H54 (cell line): ENCODE measurements at regions not wholly inside any gene's neighbourhood (a gene's known extent, or its start where the extent isn't known, plus 50 kb on each side); places are given as distances from the start of the nearest gene placed in this dataset.
"Not testable (repeated sequence)": the region's sequence is repeated elsewhere in the genome, so short reads cannot be mapped to it uniquely, and the experiment has no call there.

Experiments used
- DNase-seq: peaks from one replicate; pipeline ENCODE4 v3.0.0; 2011; ENCODE audit warnings: low spot score, mixed read lengths; ENCODE audit not compliant: insufficient read length
- FAIRE-seq: peaks from 3 replicates; lab custom pipeline; 2011; peaks lifted over from hg19 to GRCh38; lab: Jason Lieb, UNC
- POLR2A ChIP-seq: IDR thresholded peaks from 2 replicates; pipeline ENCODE4 v1.6.1; 2011; ENCODE audit warnings: low read depth, mild to moderate bottlenecking, low read length

DNA sequence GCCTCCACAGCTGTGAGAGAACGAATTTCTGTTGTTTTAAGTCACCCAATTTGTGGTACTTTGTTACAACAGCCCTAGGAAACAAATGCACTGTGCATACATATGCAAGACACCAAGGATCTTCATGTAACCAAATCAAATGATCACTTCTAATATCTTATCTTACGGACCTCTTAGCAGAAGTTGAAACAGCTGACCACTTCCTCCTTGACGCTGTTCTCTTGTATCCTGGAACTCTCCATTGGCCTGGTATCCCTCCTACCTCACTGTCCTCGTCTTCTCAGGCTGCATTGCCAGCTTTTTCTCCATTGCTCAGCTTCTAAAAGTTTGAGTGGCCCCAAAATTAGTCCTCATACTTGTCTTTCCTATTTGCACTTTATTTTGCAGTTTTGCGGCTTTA is 200.4 kb downstream of the DLEU7 start:
- no peak for TF ChIP-seq POLR2A
- FAIRE-seq = no peak
- no peak for DNase-seq

- no peak for TF ChIP-seq POLR2A
- FAIRE-seq (no peak), DNase-seq (no peak)
These were observed 199.2 kb downstream of the DLEU7 start for GRCh38 chr13:50644081-50644871.

DNA sequence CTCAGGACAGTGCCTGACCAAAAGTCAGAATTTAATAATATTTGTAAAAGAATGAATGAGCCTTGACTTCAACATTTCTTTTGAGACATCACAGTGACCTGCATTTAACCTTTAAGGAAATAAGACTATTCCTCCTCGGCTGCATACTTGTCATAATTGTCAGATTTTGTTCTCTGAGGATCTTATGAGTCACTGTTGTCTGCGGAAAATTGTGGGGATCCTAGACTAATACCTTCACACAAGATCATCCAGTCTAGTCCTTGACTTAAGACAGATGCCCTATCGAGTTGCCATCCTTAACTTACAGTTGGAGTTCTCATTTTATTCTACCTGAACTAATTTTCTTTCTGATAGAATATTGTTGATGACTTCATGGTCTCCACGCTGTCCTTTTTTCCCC is 198.4 kb downstream of the DLEU7 start:
- TF ChIP-seq POLR2A = no peak
- FAIRE-seq (no peak), DNase-seq (no peak)

- FAIRE-seq (no peak), DNase-seq (no peak)
- no peak for TF ChIP-seq POLR2A
These were observed 197.4 kb downstream of the DLEU7 start for GRCh38 chr13:50646070-50646469.

- TF ChIP-seq POLR2A = no peak
- DNase-seq = no peak
- FAIRE-seq = no peak
These were observed 194.3 kb downstream of the DLEU7 start for GRCh38 chr13:50649211-50649610.

DNA sequence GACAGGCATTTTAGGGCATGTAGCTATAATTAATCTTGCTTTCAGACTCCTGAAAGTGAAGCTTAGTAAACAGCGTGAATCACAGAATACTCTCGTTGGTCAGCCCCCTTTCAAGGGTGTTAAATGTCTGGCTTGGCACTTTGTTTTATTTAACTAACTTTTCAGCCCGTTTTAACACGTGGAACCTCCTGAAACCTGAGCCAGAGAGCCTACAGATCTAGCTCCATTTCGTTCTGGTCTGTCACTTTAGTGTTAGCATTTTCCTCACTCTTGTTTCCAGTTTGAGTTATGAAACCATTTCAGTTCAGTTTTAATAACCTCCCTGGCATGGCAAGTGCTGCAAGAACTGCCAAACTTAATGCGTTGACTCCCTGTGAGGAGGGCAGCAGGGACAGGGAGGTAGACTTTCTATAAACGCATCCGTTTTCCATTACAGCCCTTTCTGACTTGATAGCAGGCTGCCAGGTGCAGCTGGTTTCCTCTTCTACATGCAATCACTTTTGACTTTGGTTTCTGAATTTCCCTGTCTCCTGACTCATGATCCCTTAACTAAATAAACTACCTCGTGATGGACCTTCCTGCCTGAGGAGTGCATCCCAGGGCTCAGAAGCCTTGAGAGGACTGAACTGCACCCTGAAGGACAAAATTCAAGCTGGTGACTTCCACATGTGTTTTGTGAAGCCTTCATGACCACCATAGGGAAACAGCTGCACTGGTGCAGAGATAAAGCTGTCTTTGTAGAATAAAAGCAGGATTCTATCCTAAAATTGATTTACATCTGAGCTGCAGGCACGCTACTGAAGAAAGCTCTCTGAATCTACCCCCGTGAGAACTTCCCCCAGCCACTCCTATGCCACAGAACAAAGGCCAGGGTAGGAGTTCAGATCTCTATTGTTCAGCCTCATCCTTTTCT is 192.6 kb downstream of the DLEU7 start:
- TF ChIP-seq POLR2A = no peak
- no peak for DNase-seq
- FAIRE-seq = no peak

DNA sequence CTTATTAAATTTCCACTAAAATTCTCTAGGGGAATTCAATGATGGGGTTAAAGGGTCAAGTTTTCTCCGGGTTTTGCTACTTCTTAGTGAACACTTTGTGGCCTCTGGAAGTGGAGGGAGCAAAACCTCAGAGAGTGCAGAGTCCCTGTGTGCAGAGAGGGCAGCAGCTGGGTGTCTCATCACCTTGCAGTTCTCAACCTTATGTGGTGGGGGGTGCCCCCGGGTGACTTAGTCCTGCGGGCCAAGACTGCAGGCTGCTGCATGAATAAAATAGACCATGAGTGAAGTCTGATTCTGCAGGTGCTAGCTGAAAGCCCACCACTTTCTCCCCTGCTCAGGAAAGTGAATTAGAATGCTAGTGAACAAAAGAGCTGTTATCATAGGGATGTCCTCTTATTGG is 191.6 kb downstream of the DLEU7 start:
- no peak for TF ChIP-seq POLR2A
- no peak for FAIRE-seq
- DNase-seq = no peak

GRCh38 chr13:50654331-50654730 is 189.2 kb downstream of the DLEU7 start:
- FAIRE-seq = no peak
- TF ChIP-seq POLR2A = no peak
- no peak for DNase-seq

DNA sequence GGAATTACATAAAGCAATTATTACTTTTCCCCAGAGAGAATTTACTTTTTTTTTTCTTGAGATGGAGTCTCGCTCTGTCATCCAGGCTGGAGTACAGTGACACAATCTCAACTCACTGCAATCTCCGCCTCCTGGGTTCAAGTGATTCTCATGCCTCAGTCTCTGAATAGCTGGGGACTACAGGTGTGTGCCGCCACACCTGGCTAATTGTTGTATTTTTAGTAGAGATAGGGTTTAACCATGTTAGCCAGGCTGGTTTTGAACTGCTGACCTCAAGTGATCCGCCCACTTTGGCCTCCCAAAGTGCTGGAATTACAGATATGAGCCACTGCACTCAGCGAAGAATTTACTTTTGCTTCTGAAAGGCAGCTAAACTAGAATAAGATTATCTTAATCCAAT is 181.6 kb downstream of the DLEU7 start:
- DNase-seq, FAIRE-seq: not testable (repeated sequence)

DNA sequence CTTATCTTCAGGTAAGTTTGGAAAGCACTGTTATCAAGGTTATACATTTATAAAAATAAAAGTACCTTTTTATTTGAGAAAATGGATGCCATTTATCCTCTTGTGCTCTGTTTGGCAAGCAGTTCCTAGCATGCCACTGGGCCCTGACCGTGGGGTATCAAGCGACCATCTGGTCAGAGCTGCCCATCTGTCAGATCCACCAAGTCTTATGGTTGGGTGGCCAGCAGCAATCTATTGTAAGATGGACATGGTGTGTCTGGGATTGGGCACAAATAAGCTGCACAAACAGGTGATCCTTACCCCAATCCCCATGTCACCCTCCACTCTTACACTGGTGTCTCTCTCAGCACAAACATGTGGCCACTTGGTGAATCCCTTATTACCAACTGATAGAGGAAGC is 178.5 kb downstream of the DLEU7 start:
- DNase-seq = no peak
- no peak for TF ChIP-seq POLR2A

GRCh38 chr13:50668049-50668448 is 175.4 kb downstream of the DLEU7 start:
- FAIRE-seq = no peak

More for the DNA sequence above, 178.5 kb downstream of the DLEU7 start:
- no peak for FAIRE-seq

DNA sequence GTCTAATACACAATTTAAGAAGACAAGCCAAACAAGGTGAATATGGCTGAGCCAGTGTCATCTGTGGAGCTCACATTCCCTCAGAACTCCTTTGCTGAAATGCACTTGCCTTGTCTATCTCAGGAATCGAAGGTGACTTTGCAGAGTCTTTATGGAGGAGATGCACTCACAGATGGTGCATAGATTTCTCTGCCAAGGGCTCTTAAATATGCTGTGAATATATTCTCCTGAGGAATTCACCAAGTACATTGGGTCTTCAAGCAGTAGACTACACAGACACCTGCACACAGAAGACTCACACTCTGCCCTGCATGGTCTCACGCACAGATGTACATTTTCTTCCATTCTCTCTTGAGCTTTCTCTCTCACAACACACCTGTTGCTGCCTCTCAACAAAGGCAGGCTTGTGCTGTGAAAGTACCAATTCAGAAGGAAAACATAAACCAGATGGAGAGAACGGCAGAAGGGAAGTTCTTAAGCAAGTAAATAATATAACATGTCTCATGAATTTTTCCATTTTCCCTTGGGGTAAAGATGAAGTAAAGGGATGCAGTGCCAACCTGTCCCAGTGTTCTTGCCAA is 174.7 kb downstream of the DLEU7 start:
- DNase-seq (no peak), FAIRE-seq (no peak)
- no peak for TF ChIP-seq POLR2A

More at GRCh38 chr13:50668049-50668448, 175.4 kb downstream of the DLEU7 start:
- TF ChIP-seq POLR2A = no peak
- DNase-seq = no peak

GRCh38 chr13:50670272-50670671 is 173.2 kb downstream of the DLEU7 start:
- TF ChIP-seq POLR2A = no peak
- FAIRE-seq (no peak), DNase-seq (no peak)

DNA sequence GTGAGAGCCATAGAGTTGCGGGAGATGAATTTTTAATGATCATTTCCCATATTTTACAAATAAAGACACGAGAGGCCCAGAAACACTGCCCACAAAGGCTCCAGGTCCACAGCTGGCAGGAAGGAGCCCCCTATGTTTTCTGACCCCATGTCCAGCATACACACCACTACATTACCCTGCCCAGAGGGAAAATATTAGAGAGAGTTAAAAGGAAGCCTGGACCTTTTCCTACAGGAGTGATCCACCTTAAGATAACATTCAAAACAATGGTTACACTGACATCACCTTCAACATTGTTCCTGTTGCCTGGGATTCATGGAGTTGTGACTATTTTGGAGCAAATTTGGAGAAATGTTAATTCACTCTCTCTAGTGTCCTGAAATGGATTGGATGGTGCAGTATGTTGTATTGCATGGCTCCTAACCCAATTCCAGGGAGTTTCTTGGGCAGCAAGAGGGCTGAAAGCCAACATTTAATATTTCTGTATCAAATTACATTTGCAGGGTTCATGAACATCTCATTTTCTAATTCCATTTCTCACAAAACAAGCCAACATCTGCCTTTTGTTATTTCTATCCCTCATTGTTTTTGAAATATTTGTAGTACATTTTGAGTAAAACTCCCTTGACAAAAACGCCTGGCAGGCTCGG is 172.5 kb downstream of the DLEU7 start:
- no peak for DNase-seq
- TF ChIP-seq POLR2A = no peak
- FAIRE-seq = no peak

DNA sequence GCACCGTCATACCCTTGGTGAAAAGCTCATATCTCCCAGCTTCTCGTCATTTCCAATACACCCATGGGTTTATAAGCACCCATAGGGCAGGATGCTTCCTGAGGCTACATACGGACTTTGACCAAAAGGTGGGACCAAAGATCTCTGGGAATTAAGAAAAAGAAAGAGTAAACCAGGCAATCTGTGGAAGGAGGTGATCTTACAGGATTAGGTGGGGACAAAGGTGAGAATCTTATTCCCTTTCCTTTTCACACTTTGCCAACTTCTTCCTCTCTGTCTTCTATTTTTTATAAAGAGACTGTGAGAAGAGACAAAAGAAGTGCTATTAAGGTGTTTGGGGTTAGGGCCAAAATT is 172.0 kb downstream of the DLEU7 start:
- DNase-seq (no peak), FAIRE-seq (no peak)
- TF ChIP-seq POLR2A = no peak
